Hindlimb muscle (tissue), 1 donor: ENCODE measurements at regions not wholly inside any gene's neighbourhood (a gene's known extent, or its start where the extent isn't known, plus 50 kb on each side); places are given as distances from the start of the nearest gene placed in this dataset.
A peak's percentile ranks its signal among the peaks of the same experiment; 100 is the strongest.
"Not testable (repeated sequence)": the region's sequence is repeated elsewhere in the genome, so short reads cannot be mapped to it uniquely, and the experiment has no call there.

Experiments
- DNase-seq: peaks from one replicate; pipeline ENCODE4 v3.0.0-alpha.2; 2013

DNA sequence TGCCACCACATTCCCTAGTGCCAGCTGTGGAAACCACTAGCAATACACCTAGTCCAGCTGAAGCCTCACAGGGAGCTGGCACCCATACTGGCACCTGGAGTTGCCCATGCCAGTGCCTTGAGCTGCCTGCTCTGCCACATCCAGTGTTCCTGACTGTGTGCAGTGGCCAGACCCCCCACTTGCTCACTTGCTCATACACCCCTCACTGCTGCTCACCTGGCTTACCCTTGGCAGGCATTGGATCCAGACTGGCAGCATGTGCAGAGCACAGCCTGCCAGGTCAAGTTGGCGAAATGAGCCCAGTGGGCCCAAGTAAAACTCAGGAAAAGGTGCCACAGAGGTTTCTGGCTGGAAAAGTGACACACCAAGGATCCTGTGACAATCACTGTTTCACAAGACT lies 1618.6 kb upstream of the PRMT6 start:
- no peak for DNase-seq

DNA sequence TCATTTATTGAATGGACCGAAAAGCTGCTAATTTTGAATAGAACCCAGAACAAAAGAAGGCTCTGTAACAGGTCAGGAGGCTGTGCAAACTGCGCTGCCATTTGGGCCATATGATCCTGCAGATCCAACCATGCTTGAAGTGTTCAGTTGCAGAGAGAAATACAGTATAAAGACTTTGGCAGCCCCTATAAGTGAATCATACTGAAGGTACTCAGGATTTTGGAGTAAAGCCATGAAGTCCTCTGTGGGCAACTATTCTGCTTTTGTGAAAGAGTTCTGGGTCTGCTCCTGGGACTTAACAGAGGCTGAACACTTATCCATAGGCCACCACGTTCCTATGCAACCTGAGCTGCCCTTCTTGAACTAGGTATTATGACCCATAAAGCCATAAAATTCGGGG lies 1613.6 kb upstream of the PRMT6 start:
- no peak for DNase-seq

DNA sequence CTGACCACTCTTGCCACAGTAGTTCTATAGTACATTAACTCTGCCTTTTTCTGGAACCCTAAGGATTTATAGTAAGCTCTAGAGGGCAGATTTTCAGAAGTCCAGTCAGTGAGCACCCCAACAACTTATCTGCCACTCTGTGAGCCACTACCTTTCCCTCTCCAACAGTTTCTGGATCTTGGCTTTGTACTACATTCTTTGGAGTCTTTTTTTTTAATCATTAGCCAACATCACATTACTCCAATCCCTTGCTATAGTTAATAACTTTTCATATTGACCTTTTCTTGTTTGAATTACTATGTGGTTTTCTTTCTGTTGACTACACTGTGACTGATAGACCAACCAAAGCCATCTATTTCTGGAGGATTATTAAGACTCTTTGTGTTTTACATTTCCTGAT lies 1596.7 kb upstream of the PRMT6 start:
- DNase-seq: no peak

DNA sequence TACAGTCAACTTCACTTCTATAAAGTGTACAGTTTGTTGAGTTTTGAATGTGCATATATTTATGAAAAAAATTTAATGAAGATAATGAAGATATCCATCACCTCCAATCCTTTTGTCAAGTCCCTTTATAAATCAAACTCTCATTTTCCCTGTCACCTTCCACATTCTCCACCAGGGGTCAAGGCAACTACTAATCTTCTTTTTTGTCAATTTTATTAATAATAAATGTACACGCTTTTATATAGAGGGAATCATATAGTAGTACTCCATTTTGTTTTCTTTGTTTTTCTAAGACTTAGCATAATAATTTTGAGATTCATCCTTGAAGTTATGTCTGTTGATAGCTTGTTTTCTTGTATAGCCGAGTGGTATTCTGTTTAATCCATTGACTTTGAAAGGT lies 1594.2 kb upstream of the PRMT6 start:
- no peak for DNase-seq

DNA sequence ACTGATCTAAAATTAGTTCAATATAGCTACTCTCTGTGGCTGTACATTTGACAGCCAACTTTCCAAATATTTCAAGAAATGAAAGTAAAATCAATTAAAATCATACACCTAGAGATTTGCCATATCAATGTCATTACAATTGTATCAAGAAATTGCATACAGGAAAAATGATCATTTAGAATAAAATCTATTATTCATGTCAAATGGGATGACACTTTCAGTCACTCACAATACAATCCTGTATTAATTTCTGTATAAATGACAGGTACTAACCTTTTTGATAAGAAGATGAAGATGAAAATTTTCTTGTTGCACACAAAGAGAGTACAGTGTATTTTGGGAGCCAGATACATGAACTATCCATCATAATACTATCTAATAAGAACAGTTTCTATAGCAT lies 1588.9 kb upstream of the PRMT6 start:
- no peak for DNase-seq

DNA sequence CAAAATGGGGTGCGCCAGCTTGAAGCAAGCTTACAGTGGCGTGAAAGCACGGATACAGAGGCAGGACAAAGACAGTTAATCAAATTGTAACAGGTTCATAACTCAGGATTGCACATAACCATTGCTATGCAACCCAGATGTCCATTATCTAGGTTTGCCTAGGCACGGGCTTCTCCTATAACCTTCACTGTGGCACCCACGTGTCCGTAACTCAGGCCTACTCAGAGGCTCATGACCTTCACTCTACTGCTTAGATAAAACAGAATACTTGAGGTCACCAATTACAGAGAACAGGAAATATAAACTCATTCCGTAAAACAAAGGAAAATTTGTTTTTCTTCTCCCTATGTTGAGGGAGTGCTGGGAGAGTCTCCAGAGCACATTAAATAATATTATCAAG lies 1585.9 kb upstream of the PRMT6 start:
- DNase-seq: not testable (repeated sequence)

DNA sequence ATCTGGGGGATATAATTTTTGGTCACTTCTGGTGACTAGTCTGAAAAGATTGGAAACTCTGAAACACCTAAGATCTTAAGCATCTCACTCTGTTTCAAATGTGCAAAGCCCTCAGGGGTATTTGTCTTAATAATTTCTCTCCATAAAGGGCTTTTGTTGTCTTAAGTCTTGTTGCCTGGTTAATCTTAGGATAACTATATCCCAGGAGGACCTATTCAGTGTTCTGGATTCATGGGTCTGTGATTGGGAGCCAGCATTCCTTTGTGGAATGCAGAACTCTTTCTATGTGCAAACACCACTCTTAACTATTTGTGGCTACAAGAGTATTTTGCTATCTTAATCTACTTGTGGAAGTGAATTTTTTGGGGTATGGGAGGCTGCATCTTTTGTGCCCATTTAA lies 1573.0 kb upstream of the PRMT6 start:
- no peak for DNase-seq

DNA sequence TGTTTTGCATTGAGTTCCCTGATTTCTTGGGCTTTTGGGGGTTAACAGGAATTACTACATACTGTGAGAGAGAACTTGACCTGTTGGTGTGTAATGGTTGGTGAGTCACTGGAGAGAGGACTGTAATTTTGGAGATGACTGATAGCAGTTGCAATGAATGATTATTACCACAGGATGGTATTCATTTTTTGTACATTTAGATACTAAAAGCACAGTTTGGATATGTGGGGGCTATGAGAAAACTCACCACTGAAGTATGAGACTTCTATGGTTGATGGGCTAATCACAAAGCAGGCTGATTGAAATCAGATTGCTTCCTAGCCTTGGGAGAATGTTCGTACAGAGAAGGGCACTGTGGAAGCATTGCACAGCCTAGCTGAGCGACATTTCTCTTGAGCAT lies 1571.3 kb upstream of the PRMT6 start:
- DNase-seq: no peak

DNA sequence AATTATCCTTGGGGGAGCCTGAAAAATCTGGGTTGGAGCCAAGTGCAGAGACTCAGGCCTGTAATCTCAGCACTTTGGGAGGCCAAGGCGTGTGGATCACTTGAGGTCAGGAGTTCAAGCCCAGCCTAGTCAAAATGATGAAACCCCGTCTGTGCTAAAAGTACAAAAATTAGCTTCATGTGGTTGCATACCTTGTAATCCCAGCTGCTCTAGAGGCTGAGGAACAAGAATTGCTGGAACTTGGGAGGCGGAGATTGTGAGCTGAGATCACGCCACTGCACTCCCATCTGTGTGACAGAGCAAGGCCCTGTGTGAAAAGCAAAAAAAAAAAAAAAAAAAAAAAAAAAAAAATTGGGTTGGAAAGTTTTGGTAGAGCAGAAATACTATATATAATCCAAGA lies 1563.6 kb upstream of the PRMT6 start:
- DNase-seq: no peak

DNA sequence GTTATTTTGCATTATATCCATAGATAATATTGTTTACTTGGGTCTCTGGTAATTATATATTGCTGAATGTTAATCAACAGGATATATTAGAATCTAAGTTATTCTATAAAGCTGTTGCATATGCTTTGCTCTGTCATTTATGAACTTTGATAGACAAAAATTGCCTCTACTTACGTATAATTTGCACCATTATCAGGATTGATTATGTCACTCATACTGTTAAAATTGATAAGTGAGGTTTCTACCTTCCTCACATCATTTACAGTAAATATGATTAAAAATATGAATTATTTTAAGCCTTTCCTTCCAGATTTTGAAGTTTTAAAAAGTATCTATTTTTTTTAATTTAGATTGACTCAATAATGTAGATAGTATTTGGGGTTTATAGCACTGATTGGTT lies 1540.4 kb upstream of the PRMT6 start:
- no peak for DNase-seq

DNA sequence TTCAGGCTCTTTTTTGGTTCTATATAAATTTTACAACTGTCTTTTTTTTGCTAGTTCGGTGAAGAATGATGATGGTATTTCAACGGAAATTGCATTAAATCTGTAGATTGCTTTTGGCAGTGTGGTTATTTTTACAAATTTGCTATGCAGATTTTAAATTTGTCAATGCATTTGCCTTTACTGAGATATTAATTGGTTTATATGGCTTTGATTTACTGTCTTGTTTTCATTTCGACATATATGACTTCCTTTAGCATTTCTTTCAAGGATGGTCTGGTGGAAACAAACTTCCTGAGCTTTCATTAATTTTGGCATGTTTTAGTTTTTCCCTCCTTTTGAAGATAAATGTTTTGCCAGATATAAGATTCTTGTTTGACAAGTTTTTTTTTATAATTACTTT lies 1522.5 kb upstream of the PRMT6 start:
- DNase-seq: no peak

DNA sequence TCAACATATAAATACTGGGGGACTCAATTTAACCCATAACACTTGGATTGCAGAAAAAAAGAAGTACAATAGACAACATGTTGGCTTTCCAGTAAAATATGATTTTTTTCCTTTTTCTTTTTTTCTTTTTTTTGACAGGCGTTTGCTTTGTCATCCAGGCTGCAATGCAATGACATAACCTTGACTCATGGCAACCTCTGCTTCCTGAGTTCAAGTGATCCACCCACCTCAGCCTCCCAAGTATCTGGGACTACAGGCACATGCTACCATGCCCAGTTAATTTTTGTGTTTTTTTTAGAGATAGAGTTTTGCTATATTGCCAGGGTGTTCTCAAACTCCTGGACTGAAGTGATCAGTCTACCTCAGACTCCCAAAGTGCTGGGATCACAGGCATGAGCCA lies 1512.0 kb upstream of the PRMT6 start:
- no peak for DNase-seq

DNA sequence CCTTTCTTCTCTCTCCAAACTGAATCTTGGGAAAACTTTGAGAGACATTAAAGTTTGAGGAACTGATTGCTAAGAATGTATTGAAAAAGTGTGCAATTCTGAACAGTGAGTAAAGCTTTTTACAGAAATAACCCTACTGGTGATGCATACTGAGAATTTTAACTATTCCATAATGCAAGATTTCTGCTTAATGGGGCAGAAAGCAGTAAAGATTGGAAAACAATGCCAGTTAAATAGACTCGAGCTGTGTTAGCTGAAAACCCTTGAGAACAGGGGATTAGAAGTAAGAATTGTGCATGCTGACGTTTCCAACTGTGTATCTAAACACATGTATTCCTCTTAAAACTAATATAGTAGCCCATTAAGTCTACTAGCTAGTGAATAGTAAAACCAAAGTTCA lies 1500.2 kb upstream of the PRMT6 start:
- no peak for DNase-seq

DNA sequence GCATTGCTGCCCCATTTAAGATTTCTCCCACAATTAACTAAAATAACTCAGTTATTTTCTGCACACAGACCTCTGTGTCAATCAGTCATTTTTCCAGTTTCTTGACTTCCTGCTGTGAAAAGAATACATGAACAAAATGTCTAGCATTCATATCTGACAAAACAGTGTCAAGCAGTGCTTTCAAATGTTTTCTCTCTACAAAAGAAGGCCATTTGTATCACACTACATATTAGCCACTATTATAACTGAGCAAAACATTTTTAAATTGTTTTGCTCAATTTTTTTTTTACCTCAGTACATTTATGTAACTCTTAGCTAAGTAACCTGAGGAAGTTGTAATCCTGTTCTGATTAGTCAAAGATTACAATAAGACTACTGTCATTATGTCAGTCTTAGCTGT lies 1498.5 kb upstream of the PRMT6 start:
- DNase-seq: no peak

DNA sequence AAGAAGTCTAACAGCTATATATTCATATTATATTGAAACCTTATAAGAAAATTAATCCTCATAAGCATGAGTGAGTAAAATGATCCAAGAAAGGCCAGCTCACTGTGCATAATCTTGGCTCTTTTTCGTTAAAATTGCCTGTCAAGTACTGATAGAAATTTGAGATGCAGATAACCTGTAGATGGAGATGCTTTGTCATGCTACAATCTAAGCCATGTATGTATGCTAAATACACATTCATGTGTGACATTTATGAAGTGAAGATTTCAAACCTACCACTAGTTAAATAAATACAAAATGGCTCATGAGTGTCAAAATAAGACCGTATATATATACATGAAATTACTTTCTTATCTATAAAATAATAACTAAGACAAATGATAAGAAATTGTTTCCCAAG lies 1491.5 kb upstream of the PRMT6 start:
- DNase-seq: no peak

DNA sequence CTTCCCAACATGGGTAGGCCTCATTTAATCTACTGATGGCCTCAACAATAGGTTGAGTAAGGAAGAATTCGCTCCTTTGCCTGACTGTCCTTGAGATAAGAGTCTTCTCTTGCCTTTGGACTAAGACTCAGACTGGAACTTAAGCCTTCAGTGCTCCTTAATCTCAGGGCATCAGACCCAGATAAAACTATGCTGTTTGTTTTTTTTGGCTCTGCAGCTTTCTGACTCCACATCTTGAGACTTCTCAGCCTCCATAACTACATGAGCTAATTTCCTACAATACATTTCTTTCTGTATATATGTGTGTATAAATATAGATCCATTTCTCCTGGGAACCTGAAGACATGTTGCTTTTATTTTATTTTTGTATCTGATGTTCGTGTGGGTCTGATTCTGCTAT lies 1470.7 kb upstream of the PRMT6 start:
- no peak for DNase-seq

DNA sequence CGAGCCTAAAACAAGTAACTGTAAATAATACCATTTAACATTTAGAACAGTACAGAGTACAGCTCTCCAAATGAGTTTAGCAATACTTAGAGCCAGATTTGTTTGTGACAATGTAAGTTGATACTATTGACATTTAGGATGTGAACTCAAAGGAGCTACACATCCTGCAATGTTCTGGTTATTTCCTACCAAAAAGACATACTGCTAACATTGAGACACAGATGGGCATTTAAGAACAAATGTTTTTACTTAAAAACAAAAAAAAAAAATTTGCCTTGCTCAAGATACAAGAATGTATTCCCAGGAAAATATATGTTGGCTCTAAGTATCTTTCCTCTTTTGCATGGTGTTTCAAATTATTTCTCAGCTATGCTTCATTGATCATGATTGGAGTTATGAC lies 1464.8 kb upstream of the PRMT6 start:
- DNase-seq: no peak

DNA sequence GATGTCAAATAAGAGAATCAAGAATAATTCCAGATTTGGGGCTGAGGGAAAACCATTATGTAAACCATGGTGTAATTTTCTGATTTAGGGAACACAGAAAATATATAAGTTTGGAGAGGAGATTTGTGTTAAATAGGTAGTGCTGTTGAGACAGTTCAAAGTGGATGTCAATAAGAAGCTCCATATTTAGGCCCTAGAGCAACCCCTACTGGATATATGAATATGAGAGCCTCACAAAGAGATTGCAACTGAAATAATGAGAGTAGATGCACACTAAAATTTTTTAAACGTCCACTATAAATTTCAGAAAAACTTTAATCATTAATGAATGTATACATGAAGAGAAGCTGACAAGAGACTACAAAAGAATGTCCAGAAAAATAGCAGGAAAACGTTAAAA lies 1447.8 kb upstream of the PRMT6 start:
- no peak for DNase-seq

DNA sequence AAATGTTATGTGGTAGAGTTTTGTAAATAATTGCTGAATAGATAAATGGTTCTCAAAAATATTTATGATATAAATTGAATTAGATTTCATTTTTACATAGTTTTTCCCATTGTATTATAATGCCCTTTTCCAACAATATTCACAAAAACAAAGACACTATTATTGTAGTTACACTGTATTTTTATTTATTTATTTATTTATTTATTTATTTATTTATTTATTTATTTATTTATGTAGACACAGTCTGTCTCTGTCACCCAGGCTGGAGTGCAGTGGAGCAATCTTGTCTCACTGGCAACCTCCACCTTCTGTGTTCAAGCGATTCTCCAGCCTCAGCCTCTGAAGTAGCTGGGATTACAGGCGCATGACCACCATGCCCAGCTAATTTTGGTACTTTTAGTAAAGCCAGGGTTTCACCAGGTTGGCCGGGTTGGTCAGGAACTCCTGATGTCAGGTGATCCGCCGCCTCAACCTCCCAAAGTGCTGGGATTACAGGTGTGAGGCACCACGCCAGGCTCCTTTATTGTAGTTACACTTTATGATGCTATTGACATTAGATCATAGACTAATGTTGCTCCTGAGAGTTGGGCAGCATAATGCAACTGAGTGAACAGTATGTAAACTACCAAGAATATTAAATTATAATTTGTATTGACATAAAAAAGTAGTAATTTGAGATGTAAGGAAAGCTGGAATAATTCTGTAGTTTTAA lies 1430.0 kb upstream of the PRMT6 start:
- no peak for DNase-seq

DNA sequence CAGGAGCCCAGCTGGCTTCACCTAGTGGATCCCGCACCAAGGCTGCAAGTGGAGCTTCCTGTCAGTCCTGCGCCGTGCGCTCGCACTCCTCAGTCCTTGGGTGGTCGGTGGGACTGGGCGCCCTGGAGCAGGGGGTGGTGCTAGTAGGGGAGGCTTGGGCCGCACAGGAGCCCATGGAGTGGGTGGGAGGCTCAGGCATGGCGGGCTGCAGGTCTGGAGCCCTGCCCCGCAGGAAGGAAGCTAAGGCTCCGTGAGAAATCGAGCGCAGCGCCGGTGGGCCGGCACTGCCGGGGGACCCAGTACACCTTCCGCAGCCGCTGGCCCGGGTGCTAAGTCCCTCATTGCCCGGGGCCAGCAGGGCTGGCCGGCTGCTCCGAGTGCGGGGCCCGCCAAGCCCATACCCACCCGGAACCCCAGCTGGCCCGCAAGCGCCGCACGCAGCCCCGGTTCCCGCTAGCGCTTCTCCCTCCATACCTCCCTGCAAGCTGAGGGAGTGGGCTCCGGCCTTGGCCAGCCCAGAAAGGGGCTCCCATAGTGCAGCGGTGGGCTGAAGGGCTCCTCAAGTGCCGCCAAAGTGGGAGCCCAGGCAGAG lies 1425.2 kb upstream of the PRMT6 start:
- not testable (repeated sequence) for DNase-seq

DNA sequence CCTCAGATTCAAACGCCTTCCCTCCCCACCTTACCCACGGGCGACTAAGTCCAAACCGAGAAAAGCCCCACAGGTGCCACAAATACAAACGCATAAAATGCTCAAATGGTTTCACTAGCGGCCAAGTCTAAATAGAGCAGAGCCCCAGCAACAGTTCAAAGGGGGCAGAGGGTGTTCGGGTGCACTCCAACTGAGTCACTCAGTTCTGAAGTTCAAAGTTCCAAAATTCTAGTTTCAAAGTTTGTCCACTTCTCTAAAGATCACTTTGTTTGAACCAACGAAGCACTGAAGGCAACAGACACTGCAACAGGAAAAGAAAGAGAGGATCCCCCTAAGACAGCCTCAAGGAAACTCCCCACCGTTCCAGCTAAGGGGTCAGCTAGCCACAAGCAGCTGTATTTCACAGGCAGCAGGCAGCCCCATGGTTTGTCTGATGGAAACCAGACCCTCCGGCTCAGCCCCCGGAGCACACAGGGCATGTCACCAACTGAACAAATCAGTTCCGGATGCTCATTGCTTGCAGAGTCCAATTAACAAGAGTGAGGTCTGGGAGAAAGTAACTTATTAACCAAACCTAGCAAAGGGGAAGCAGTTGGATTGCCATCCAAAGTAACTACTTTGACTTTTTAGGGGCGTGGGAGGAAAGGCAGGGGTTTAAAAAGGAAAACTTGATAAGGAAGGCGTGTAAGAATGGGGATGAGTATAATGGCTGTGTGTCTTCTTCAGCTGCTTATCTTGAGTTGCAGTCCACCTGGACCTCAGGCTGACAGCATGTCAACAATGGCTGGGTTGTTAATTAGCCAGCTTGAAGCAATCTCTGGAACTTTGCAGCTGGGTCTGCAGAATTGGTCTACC lies 1423.9 kb upstream of the PRMT6 start:
- DNase-seq: peak; percentile 1

DNA sequence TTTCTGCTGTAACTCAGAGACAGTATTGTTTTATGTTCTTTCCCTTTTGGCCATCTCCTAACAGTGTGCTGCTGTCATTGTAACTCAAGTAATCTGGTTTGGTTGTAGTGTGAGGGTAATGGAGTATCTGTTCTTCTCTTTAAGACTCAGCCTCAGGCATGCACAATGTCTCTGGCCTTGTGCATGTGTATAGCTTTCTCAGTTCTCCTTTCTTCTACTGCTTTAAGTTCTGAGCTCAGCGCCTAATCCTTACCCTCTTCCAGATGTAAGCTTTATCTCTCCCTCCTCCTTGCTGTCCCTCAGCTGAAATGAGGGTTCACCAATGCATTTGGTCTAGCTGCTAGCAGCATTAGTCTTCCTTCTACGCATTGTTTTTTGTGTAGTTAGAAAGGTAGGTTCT lies 1420.4 kb upstream of the PRMT6 start:
- DNase-seq: no peak

DNA sequence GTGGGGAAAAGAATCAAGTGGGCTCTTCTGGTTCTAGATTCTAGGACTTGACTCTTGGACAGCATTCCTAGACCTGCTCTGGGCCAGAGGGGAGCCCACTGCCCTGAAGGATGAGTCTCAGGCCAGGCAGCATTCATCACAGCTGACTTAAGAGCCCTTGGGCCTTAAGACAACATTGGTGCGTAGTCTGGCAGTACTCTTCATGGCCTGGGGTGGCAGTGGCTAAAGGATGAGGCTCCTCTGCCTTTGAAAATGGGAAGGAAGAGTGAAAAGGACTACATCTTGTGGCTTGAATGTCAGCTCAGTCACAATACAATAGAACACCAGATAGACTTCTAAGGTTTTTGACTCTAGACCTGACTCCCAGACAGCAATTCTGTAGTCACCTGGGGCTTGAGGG lies 1415.1 kb upstream of the PRMT6 start:
- DNase-seq: no peak

DNA sequence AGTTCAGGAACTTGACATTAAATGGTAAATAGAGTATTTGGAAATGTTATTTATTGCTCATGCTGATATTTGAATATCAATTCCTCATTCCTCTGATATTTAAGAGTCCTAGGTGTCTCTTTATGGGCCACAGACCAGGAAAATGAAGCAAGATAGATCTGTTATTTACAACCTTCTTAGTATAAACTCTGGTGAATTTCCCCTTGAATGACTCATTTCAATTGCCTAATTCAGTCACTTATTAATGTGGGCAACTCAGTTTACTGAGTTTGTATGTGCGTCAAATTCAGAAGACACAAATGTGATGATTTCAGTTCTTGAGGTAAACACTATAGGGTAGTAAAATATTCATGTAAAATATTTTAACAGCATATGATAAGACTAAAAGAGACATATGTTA lies 1404.4 kb upstream of the PRMT6 start:
- no peak for DNase-seq
